ENCODE measurements at regions not wholly inside any gene's neighbourhood (a gene's known extent, or its start where the extent isn't known, plus 50 kb on each side); places are given as distances from the start of the nearest gene placed in this dataset.

GRCh38 chr17:77771587-77771986 lies 186.9 kb upstream of the TNRC6C start:
- no peak for DNase-seq (ENCODE audit: low read depth)

- no peak for DNase-seq (ENCODE audit: low read depth)
Observed at GRCh38 chr17:77771998-77772397, 186.5 kb upstream of the TNRC6C start.

- DNase-seq (ENCODE audit: low read depth): no peak
Observed at GRCh38 chr17:77772461-77772897, 186.0 kb upstream of the TNRC6C start.

- DNase-seq (ENCODE audit: low read depth): no peak
Observed at GRCh38 chr17:77772899-77773358, 185.6 kb upstream of the TNRC6C start.

GRCh38 chr17:77774182-77774581 lies 184.3 kb upstream of the TNRC6C start:
- DNase-seq (ENCODE audit: low read depth): no peak

GRCh38 chr17:77778636-77779489 lies 179.6 kb upstream of the TNRC6C start:
- no peak for DNase-seq (ENCODE audit: low read depth)

- no peak for DNase-seq (ENCODE audit: low read depth)
Observed at GRCh38 chr17:77779711-77780539, 178.6 kb upstream of the TNRC6C start.

GRCh38 chr17:77781536-77781935 lies 177.0 kb upstream of the TNRC6C start:
- DNase-seq (ENCODE audit: low read depth): no peak

GRCh38 chr17:77782201-77782600 lies 176.3 kb upstream of the TNRC6C start:
- DNase-seq (ENCODE audit: low read depth): no peak

GRCh38 chr17:77782611-77783010 lies 175.9 kb upstream of the TNRC6C start:
- DNase-seq (ENCODE audit: low read depth): no peak

GRCh38 chr17:77783991-77784820 lies 174.3 kb upstream of the TNRC6C start:
- no peak for DNase-seq (ENCODE audit: low read depth)

GRCh38 chr17:77785312-77785905 lies 173.1 kb upstream of the TNRC6C start:
- DNase-seq (ENCODE audit: low read depth): no peak

- no peak for DNase-seq (ENCODE audit: low read depth)
Observed at GRCh38 chr17:77786090-77786489, 172.4 kb upstream of the TNRC6C start.

- DNase-seq (ENCODE audit: low read depth): no peak
Observed at GRCh38 chr17:77786740-77787505, 171.6 kb upstream of the TNRC6C start.

GRCh38 chr17:77790143-77790829 lies 168.2 kb upstream of the TNRC6C start:
- DNase-seq (ENCODE audit: low read depth): no peak

- DNase-seq (ENCODE audit: low read depth): no peak
Observed at GRCh38 chr17:77792626-77793025, 165.9 kb upstream of the TNRC6C start.

- DNase-seq (ENCODE audit: low read depth): no peak
Observed at GRCh38 chr17:77793146-77793970, 165.1 kb upstream of the TNRC6C start.

- DNase-seq (ENCODE audit: low read depth): no peak
Observed at GRCh38 chr17:77793971-77794235, 164.6 kb upstream of the TNRC6C start.

- DNase-seq (ENCODE audit: low read depth): no peak
Observed at GRCh38 chr17:77794846-77795245, 163.7 kb upstream of the TNRC6C start.

- no peak for DNase-seq (ENCODE audit: low read depth)
Observed at GRCh38 chr17:77795685-77796084, 162.8 kb upstream of the TNRC6C start.

Data from GM04504 (cell line).